Lower leg skin (tissue), 4 donors: ENCODE measurements at regions not wholly inside any gene's neighbourhood (a gene's known extent, or its start where the extent isn't known, plus 50 kb on each side); places are given as distances from the start of the nearest gene placed in this dataset.

ENCODE experiments used
- DNase-seq, 2 donors: peaks; one replicate each; pipeline ENCODE4 v3.0.0-alpha.2; 2019; ENCODE audit warnings: low spot score in 2 of 2
- H3K4me3 ChIP-seq: fragments of 200-600 bp; sonication (generic); 2 replicates; pipeline ENCODE4 v1.5.1; 2017; ENCODE audit warnings: mild to moderate bottlenecking, low read depth; ENCODE audit not compliant: poor library complexity, severe bottlenecking
- POLR2A ChIP-seq, 2 donors: fragments of 450-650 bp; IDR thresholded peaks; one replicate each; pipeline ENCODE4 v1.6.1; 2016 to 2017; ENCODE audit warnings: antibody characterized with exemption in 2 of 2, mild to moderate bottlenecking in 1 of 2, moderate library complexity in 1 of 2
- WGBS, 2 donors: methylation state at CpG; one replicate each; pipeline ENCODE4 v1.1.5; 2018; 5-methylcytosine and 5-hydroxymethylcytosine counted together
- intact Hi-C: fragments of 100-400 bp; cut with DNase I; formaldehyde crosslinking; loops from one replicate; pipeline ENCODE4 v1.15.0; 2023; ENCODE audit warnings: low total_unique reads
- TF ChIP-seq, protein P1 (sequence below), 3 donors: fragments of 450-650 bp; IDR thresholded peaks; one replicate each; pipeline ENCODE4 v1.5.1; 2016; ENCODE audit warnings: antibody characterized with exemption in 3 of 3, mild to moderate bottlenecking in 3 of 3, moderate library complexity in 2 of 3

DNA sequence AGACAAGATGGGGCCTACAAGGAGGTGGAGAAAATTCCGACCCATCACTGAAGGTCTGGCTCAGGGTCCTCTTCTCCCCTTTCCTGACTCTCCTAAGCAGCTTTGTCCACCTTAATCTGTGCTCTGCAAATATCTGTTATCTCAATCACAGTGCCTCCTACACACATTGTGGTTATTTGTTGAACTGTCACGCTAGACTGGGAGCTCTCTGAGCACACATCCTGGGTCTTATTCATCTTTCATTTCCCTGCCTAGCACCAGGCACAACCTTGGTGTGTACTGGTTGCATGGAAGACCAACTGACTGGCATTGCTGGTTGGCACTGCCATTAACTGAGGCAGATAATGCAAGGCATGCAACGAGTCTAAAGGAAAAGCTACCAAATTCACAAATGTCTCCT, 122.9 kb upstream of the ST6GAL2 start:
- H3K4me3 ChIP-seq: no peak overlapping the region
- intact Hi-C loops: no loop called here
- no peak for TF ChIP-seq POLR2A (IDR thresholded peaks at IDR 0.05)
- TF ChIP-seq, protein P1, sequence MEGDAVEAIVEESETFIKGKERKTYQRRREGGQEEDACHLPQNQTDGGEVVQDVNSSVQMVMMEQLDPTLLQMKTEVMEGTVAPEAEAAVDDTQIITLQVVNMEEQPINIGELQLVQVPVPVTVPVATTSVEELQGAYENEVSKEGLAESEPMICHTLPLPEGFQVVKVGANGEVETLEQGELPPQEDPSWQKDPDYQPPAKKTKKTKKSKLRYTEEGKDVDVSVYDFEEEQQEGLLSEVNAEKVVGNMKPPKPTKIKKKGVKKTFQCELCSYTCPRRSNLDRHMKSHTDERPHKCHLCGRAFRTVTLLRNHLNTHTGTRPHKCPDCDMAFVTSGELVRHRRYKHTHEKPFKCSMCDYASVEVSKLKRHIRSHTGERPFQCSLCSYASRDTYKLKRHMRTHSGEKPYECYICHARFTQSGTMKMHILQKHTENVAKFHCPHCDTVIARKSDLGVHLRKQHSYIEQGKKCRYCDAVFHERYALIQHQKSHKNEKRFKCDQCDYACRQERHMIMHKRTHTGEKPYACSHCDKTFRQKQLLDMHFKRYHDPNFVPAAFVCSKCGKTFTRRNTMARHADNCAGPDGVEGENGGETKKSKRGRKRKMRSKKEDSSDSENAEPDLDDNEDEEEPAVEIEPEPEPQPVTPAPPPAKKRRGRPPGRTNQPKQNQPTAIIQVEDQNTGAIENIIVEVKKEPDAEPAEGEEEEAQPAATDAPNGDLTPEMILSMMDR (IDR thresholded peaks at IDR 0.05): no peak
- WGBS, 2 donors: 85 to 91% methylated on average over 3 of the region's 3 CpGs
- no peak for DNase-seq

DNA sequence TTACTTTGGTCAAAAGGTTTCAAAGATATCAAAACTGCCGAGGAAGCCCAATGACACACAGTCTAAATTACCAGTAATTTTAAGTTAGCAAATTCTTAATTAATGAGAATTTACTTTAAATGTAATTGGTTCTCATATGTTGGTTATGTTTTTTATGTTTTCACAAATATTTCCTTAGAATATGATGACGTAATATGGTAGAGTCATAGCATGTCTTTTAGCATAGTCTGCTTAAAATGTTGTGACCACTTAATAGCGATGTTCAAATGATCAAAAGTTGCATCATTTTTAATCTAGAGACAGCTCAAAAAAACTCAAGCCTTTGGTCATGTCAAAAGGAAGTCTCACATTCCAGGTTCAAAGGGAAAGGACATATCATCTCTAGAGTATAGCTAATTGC, 123.3 kb upstream of the ST6GAL2 start:
- no peak for DNase-seq
- H3K4me3 ChIP-seq: no peak overlapping the region
- 95% methylated on average over 3 of the region's 3 CpGs for WGBS, 2 donors
- no peak for TF ChIP-seq POLR2A (IDR thresholded peaks at IDR 0.05)
- TF ChIP-seq, protein P1 (IDR thresholded peaks at IDR 0.05): no peak
- intact Hi-C loops: no loop called here

DNA sequence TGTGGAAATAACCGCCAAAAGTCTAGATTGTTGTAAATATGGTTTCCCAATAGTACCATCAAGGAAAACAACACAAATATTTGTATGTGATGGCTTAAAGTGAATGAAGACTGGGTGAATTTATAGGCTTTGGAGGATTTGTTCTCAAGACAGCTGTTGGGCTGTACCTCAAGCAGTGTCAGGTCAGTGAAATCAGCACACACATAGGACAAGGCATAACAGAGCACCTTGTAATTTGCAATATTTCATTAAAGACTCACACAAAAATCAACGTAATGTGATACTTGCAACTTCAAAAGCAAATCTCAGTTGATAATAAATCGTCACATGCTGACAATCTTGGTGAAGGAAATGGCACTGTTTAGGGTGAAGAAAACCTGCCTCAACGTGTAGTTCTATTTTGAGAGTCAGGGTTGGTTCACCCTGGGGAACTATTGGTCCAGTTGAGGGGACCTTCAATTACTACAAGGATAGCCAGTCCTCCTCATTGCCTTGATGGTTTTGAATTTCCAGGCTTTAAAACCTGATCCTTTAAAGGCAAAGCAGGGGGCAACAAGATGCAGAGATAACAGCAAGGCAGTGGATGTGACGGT, 126.8 kb upstream of the ST6GAL2 start:
- 74 to 76% methylated on average over 5 of the region's 5 CpGs for WGBS, 2 donors
- TF ChIP-seq POLR2A (IDR thresholded peaks at IDR 0.05): no peak
- TF ChIP-seq, protein P1 (IDR thresholded peaks at IDR 0.05): no peak
- DNase-seq: no peak
- intact Hi-C loops: no loop called here
- H3K4me3 ChIP-seq: no peak overlapping the region

DNA sequence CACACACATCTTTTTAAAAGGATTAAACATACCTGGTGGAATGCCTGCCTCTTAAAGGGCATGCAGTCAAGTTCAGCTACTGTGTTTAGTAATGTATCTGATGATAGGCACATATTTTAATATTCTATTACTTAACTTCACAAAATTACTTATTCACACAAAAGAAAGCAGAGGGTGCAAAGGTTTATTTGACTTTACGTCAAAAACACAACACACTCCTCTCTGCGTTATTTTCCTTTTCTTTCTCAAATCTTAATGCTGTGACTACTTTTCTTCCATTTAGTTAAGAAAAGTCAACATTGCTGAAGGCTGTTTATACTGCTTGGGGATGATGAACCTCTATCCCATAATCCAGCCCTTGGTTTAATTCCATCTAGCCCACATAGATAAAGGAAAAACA, 127.9 kb upstream of the ST6GAL2 start:
- WGBS, 2 donors: 92 to 95% methylated on average over 2 of the region's 2 CpGs
- no peak for TF ChIP-seq POLR2A (IDR thresholded peaks at IDR 0.05)
- TF ChIP-seq, protein P1 (IDR thresholded peaks at IDR 0.05): no peak
- no peak overlapping the region for H3K4me3 ChIP-seq
- intact Hi-C loops: no loop called here
- DNase-seq: no peak

DNA sequence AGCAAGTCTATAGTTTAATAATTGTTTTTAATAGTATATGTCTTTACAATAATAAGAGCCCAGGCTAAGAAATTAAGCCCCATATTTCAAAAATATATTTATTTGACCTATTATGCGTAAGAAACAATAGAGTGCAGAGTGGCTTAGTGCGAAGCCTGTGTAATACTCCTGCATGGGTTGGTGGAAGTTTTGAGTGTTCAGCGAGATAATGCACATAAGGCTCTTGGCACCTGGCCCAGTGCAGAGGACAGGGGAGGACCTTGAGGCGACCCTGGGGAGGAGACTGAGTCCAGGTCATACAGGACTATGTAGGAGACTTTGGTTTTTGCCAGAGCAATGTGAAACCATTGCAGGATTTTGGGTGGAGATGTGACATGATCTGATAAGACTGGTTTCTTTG, 132.4 kb upstream of the ST6GAL2 start:
- intact Hi-C loops: no loop called here
- TF ChIP-seq, protein P1 (IDR thresholded peaks at IDR 0.05): no peak
- TF ChIP-seq POLR2A (IDR thresholded peaks at IDR 0.05): no peak
- H3K4me3 ChIP-seq: no peak overlapping the region
- WGBS, 2 donors: 81 to 85% methylated on average over 4 of the region's 4 CpGs
- no peak for DNase-seq

DNA sequence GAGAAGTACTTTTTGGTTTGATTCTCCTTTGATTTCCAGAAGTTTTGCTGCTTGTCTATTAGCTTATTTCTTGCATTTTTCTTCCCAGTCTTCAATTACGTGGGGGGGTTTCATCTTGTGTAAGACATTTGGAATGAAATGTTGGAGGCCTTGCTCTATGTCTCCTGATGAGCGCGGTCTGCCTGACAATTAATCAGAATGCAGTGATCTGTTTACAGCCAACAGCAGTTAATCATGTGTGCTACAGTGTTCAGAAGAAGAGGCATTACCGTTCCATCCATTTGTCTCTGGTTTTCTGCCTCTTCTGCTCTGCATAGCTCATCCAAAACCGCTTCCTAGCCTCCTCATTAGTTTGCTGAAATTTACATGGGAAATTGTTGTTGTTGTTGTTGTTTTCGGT, 134.4 kb upstream of the ST6GAL2 start:
- no peak for DNase-seq
- WGBS, 2 donors: 72 to 74% methylated on average over 6 of the region's 6 CpGs
- intact Hi-C loops: no loop called here
- no peak for TF ChIP-seq POLR2A (IDR thresholded peaks at IDR 0.05)
- TF ChIP-seq, protein P1 (IDR thresholded peaks at IDR 0.05): no peak
- H3K4me3 ChIP-seq: no peak overlapping the region
